HAP-1 (cell line): ENCODE measurements at regions not wholly inside any gene's neighbourhood (a gene's known extent, or its start where the extent isn't known, plus 50 kb on each side); places are given as distances from the start of the nearest gene placed in this dataset.

Source experiments
- DNase-seq, 2 experiments: peaks; one replicate each; pipeline ENCODE4 v3.0.0-alpha.2; 2016 to 2020; ENCODE audit warnings: low spot score in 2 of 2
- H3K27me3 ChIP-seq: fragments of 250-450 bp; sonication (Bioruptor Pico); 2 replicates; pipeline ENCODE4 v1.5.1; 2020; ENCODE audit warnings: low read depth, mild to moderate bottlenecking, moderate library complexity
- H3K36me3 ChIP-seq: fragments of 250-450 bp; sonication (Bioruptor Pico); replicated peaks from 2 replicates; pipeline ENCODE4 v1.5.1; 2020; ENCODE audit warnings: mild to moderate bottlenecking
- H3K4me1 ChIP-seq: fragments of 250-450 bp; sonication (Bioruptor Pico); 2 replicates; pipeline ENCODE4 v1.5.1; 2020; ENCODE audit warnings: mild to moderate bottlenecking
- H3K4me3 ChIP-seq: fragments of 250-450 bp; sonication (Bioruptor Pico); 2 replicates; pipeline ENCODE4 v1.5.1; 2020; ENCODE audit warnings: mild to moderate bottlenecking, moderate library complexity
- H3K9me3 ChIP-seq: fragments of 250-450 bp; sonication (Bioruptor Pico); 2 replicates; pipeline ENCODE4 v1.5.1; 2020; ENCODE audit warnings: mild to moderate bottlenecking, moderate library complexity
- in situ Hi-C: fragments of 300-500 bp; cut with MboI; formaldehyde crosslinking; loops from 3 replicates; pipeline ENCODE4 v1.14.3; 2020; ENCODE audit warnings: low sequenced_read_pairs, inconsistent platforms, mixed read lengths

- no peaks in the 10 kb centered on the region for H3K36me3 ChIP-seq
- in situ Hi-C loops = loop anchor here (5.0 kb wide), 1 partner anchor 60 kb away; the partner anchor contains the start of gene NKX2-2
- DNase-seq = peak in 1 of 2 experiments; percentile 45
- no peak overlapping the region for H3K4me3 ChIP-seq
- H3K9me3 ChIP-seq = no peaks in the 10 kb centered on the region
- H3K27me3 ChIP-seq = peaks cover 7% of the 10 kb centered on the region; the same call in 1 of the 2 replicates
- no peaks in the 10 kb centered on the region for H3K4me1 ChIP-seq
These were observed 58.2 kb upstream of the NKX2-2 start for GRCh38 chr20:21571841-21572690.

DNA sequence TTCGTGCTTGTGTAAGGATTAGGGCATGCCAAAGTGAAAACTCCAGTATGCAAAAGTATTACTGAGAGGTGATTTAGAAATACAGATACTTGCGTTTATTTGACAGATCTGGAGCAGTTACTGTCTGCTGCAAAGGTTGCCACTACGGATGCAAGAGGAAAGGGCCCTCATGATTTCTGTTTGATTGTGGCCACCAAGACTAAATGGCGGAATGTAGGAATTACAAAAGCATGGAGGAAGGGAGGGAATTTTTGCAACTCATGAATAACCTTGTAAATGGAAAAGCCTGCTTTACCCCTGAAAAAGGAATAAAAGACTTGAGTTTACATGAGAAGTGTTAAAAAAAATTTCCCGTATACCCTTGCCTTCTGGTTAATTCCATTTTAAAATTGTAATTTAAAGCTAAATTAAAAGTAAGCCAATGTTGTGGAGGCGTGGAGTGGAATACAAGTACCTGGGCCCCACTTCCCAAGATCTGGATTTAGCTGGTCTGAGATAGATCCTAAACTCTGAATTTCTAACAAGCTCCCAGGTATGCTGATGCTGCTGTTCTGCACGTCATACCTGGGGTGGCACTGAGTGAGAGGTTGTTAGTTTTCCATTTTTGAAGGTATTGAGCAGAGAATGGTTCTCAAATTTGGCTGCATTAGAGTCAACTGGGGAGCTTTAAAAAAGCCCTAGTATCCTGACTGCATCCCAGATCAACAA lies 56.6 kb upstream of the NKX2-2 start:
- in situ Hi-C loops = loop anchor here (5.0 kb wide), 1 partner anchor 58 kb away; the partner anchor contains the start of gene NKX2-2
- Histone ChIP-seq H3K4me3 (no peak overlapping the region), H3K4me1 (no peaks in the 10 kb centered on the region), H3K27me3 (peaks cover 7% of the 10 kb centered on the region; the same call in 1 of the 2 replicates), H3K36me3 (no peaks in the 10 kb centered on the region), H3K9me3 (no peaks in the 10 kb centered on the region)
- DNase-seq = no peak

- Histone ChIP-seq H3K4me1 (no peaks in the 10 kb centered on the region), H3K4me3 (no peak overlapping the region), H3K27me3 (peaks cover 6% of the 10 kb centered on the region; the same call in 1 of the 2 replicates), H3K9me3 (no peaks in the 10 kb centered on the region), H3K36me3 (no peaks in the 10 kb centered on the region)
- DNase-seq = no peak
- in situ Hi-C loops = no loop called here
These were observed 55.7 kb upstream of the NKX2-2 start for GRCh38 chr20:21569586-21569985.

- DNase-seq = no peak
- Histone ChIP-seq H3K4me1 (no peaks in the 10 kb centered on the region), H3K27me3 (peaks cover 7% of the 10 kb centered on the region), H3K36me3 (no peaks in the 10 kb centered on the region), H3K9me3 (no peaks in the 10 kb centered on the region), H3K4me3 (no peak overlapping the region)
- in situ Hi-C loops = no loop called here
These were observed 50.4 kb upstream of the NKX2-2 start for GRCh38 chr20:21564127-21564773.
